Neural progenitor cell (in vitro differentiated cells): ENCODE measurements at regions not wholly inside any gene's neighbourhood (a gene's known extent, or its start where the extent isn't known, plus 50 kb on each side); places are given as distances from the start of the nearest gene placed in this dataset.

ENCODE experiments used
- DNase-seq: peaks from one replicate; pipeline ENCODE4 v3.0.0-alpha.2; 2016; ENCODE audit warnings: low spot score
- H2AFZ ChIP-seq: fragments of 200-600 bp; sonication (generic); replicated peaks from 2 replicates; pipeline ENCODE4 v1.6.1; 2016; ENCODE audit warnings: antibody characterized with exemption
- H3F3A ChIP-seq: fragments of 200-600 bp; sonication (generic); 2 replicates; pipeline ENCODE4 v1.6.1; 2016; ENCODE audit warnings: antibody characterized with exemption, low read depth
- H3K27ac ChIP-seq: fragments of 200-600 bp; sonication (generic); 2 replicates; pipeline ENCODE4 v1.5.1; 2016; ENCODE audit warnings: mild to moderate bottlenecking
- H3K27me3 ChIP-seq: fragments of 200-600 bp; sonication (generic); 2 replicates; pipeline ENCODE4 v1.6.1; 2016; ENCODE audit warnings: mild to moderate bottlenecking, moderate library complexity
- H3K36me3 ChIP-seq: fragments of 200-600 bp; sonication (generic); 2 replicates; pipeline ENCODE4 v1.5.1; 2016
- H3K4me1 ChIP-seq: fragments of 200-600 bp; sonication (generic); 2 replicates; pipeline ENCODE4 v1.6.1; 2016; ENCODE audit warnings: mixed run types
- H3K4me2 ChIP-seq: fragments of 200-600 bp; sonication (generic); 2 replicates; pipeline ENCODE4 v1.6.1; 2016
- H3K4me3 ChIP-seq: fragments of 200-600 bp; sonication (generic); 2 replicates; pipeline ENCODE4 v1.5.1; 2016
- H3K79me2 ChIP-seq: fragments of 200-600 bp; sonication (generic); 2 replicates; pipeline ENCODE4 v1.6.1; 2016; ENCODE audit warnings: low read depth
- H3K9ac ChIP-seq: fragments of 200-600 bp; sonication (generic); 2 replicates; pipeline ENCODE4 v1.6.1; 2016
- H3K9me3 ChIP-seq: fragments of 200-600 bp; sonication (generic); 2 replicates; pipeline ENCODE4 v1.5.1; 2016; ENCODE audit warnings: low read depth
- H4K20me1 ChIP-seq: fragments of 200-600 bp; sonication (generic); 2 replicates; pipeline ENCODE4 v1.6.1; 2016; ENCODE audit warnings: low read depth
- H3K27ac Mint-ChIP-seq: 3 replicates; pipeline ENCODE4 v1.8.0; 2021; ENCODE audit warnings: mixed read lengths
- H3K27me3 Mint-ChIP-seq: 2 replicates; pipeline ENCODE4 v1.8.0; 2022; ENCODE audit warnings: low read depth, mild to moderate bottlenecking, inconsistent platforms, moderate library complexity, mixed read lengths; ENCODE audit not compliant: insufficient read depth
- H3K36me3 Mint-ChIP-seq: 3 replicates; pipeline ENCODE4 v1.8.0; 2021; ENCODE audit warnings: mixed read lengths
- H3K4me1 Mint-ChIP-seq: 3 replicates; pipeline ENCODE4 v1.8.0; 2021; ENCODE audit warnings: mixed read lengths
- H3K4me3 Mint-ChIP-seq: 3 replicates; pipeline ENCODE4 v1.8.0; 2021; ENCODE audit warnings: mild to moderate bottlenecking, moderate library complexity, mixed read lengths
- H3K9me3 Mint-ChIP-seq: 3 replicates; pipeline ENCODE4 v1.8.0; 2020; ENCODE audit warnings: mixed read lengths
- EZH2 ChIP-seq: fragments of 200-600 bp; sonication (generic); IDR thresholded peaks from 2 replicates; pipeline ENCODE4 v1.6.1; 2017; ENCODE audit warnings: antibody characterized with exemption, mild to moderate bottlenecking, moderate library complexity
- EZH2phosphoT487 ChIP-seq: fragments of 200-600 bp; sonication (generic); IDR thresholded peaks from 2 replicates; pipeline ENCODE4 v1.6.1; 2017; ENCODE audit warnings: antibody characterized with exemption
- TF ChIP-seq, protein P1 (sequence below): fragments of 200-600 bp; sonication (generic); IDR thresholded peaks from 2 replicates; pipeline ENCODE4 v1.5.1; 2017; ENCODE audit warnings: antibody characterized with exemption, mild to moderate bottlenecking

DNA sequence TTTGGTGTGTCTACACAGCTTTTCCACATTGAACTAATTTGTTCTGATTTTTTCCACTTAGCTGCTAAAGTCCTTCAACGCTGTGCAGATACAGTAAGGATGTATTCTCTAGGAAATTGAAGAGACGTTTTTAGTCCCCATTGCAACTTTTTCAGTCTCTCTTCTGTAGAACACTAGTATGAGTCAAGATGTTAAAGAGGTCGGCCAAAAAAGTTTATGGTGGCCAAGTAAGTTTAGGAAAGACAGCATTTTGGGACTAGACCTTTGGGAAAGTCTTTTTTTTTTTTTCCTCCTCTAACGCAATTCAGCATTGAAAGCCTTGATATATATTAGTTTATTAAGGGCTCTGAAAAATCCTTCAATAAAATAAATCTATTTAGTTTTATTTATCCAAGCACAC is 243.5 kb upstream of the FBXL7 start:
- DNase-seq, result no peak
- Histone ChIP-seq H4K20me1 (no peaks in the 10 kb centered on the region), H3K9ac (no peak overlapping the region), H3K36me3 (no peaks in the 10 kb centered on the region), H3K4me3 (no peak overlapping the region), H3F3A (no peaks in the 10 kb centered on the region), H2AFZ (no peak overlapping the region), H3K27ac (no peak overlapping the region), H3K4me1 (no peaks in the 10 kb centered on the region), H3K27me3 (no peaks in the 10 kb centered on the region), H3K4me2 (no peak overlapping the region), H3K9me3 (no peaks in the 10 kb centered on the region), H3K79me2 (no peaks in the 10 kb centered on the region)
- Mint-ChIP-seq H3K27me3 (no peaks in the 10 kb centered on the region), H3K4me1 (peaks cover 12% of the 10 kb centered on the region), H3K27ac (no peak overlapping the region), H3K36me3 (no peaks in the 10 kb centered on the region), H3K9me3 (no peaks in the 10 kb centered on the region), H3K4me3 (no peak overlapping the region)
- TF ChIP-seq, protein P1, sequence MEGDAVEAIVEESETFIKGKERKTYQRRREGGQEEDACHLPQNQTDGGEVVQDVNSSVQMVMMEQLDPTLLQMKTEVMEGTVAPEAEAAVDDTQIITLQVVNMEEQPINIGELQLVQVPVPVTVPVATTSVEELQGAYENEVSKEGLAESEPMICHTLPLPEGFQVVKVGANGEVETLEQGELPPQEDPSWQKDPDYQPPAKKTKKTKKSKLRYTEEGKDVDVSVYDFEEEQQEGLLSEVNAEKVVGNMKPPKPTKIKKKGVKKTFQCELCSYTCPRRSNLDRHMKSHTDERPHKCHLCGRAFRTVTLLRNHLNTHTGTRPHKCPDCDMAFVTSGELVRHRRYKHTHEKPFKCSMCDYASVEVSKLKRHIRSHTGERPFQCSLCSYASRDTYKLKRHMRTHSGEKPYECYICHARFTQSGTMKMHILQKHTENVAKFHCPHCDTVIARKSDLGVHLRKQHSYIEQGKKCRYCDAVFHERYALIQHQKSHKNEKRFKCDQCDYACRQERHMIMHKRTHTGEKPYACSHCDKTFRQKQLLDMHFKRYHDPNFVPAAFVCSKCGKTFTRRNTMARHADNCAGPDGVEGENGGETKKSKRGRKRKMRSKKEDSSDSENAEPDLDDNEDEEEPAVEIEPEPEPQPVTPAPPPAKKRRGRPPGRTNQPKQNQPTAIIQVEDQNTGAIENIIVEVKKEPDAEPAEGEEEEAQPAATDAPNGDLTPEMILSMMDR, result no peak
- no peak for TF ChIP-seq EZH2
- TF ChIP-seq EZH2phosphoT487, result no peak

- H3K27me3 Mint-ChIP-seq, result no peaks in the 10 kb centered on the region
- no peaks in the 10 kb centered on the region for H3K36me3 Mint-ChIP-seq
- no peaks in the 10 kb centered on the region for H3F3A ChIP-seq
Measured at GRCh38 chr5:15255576-15255975, 244.4 kb upstream of the FBXL7 start.

GRCh38 chr5:15254607-15255006 is 245.4 kb upstream of the FBXL7 start:
- H3K27me3 ChIP-seq, result no peaks in the 10 kb centered on the region
- TF ChIP-seq, protein P1, result no peak
- TF ChIP-seq EZH2phosphoT487 (no peak), EZH2 (no peak)
- no peaks in the 10 kb centered on the region for H3K4me1 Mint-ChIP-seq

More at GRCh38 chr5:15255576-15255975, 244.4 kb upstream of the FBXL7 start:
- Histone ChIP-seq H3K79me2 (no peaks in the 10 kb centered on the region), H2AFZ (no peak overlapping the region), H3K9ac (no peak overlapping the region), H3K4me1 (no peaks in the 10 kb centered on the region), H3K27ac (no peak overlapping the region), H3K9me3 (no peaks in the 10 kb centered on the region), H3K4me3 (no peak overlapping the region), H3K4me2 (no peak overlapping the region), H3K36me3 (no peaks in the 10 kb centered on the region), H4K20me1 (no peaks in the 10 kb centered on the region), H3K27me3 (no peaks in the 10 kb centered on the region)
- Mint-ChIP-seq H3K4me1 (peaks cover 6% of the 10 kb centered on the region), H3K4me3 (no peak overlapping the region), H3K27ac (no peak overlapping the region), H3K9me3 (no peaks in the 10 kb centered on the region)
- DNase-seq, result no peak
- TF ChIP-seq, protein P1, result no peak
- TF ChIP-seq EZH2 (no peak), EZH2phosphoT487 (no peak)

GRCh38 chr5:15252331-15252730 is 247.6 kb upstream of the FBXL7 start:
- Mint-ChIP-seq H3K9me3 (no peaks in the 10 kb centered on the region), H3K4me3 (no peak overlapping the region), H3K27me3 (no peaks in the 10 kb centered on the region), H3K27ac (no peak overlapping the region), H3K4me1 (no peaks in the 10 kb centered on the region), H3K36me3 (no peaks in the 10 kb centered on the region)
- Histone ChIP-seq H3K4me3 (no peak overlapping the region), H3K79me2 (no peaks in the 10 kb centered on the region), H3K27ac (no peak overlapping the region), H3K9me3 (no peaks in the 10 kb centered on the region), H3K4me1 (no peaks in the 10 kb centered on the region), H3K27me3 (no peaks in the 10 kb centered on the region), H3K4me2 (no peak overlapping the region), H3K36me3 (no peaks in the 10 kb centered on the region), H2AFZ (no peak overlapping the region), H4K20me1 (no peaks in the 10 kb centered on the region), H3F3A (no peaks in the 10 kb centered on the region), H3K9ac (no peak overlapping the region)
- no peak for DNase-seq
- no peak for TF ChIP-seq EZH2phosphoT487
- TF ChIP-seq, protein P1, result no peak
- TF ChIP-seq EZH2, result no peak

More at GRCh38 chr5:15254607-15255006, 245.4 kb upstream of the FBXL7 start:
- no peaks in the 10 kb centered on the region for H3K4me1 ChIP-seq
- no peak overlapping the region for H3K4me2 ChIP-seq
- H3K4me3 ChIP-seq, result no peak overlapping the region
- no peaks in the 10 kb centered on the region for H3K79me2 ChIP-seq
- H3K27ac ChIP-seq, result no peak overlapping the region
- Mint-ChIP-seq H3K9me3 (no peaks in the 10 kb centered on the region), H3K36me3 (no peaks in the 10 kb centered on the region), H3K4me3 (no peak overlapping the region), H3K27me3 (no peaks in the 10 kb centered on the region), H3K27ac (no peak overlapping the region)
- H4K20me1 ChIP-seq, result no peaks in the 10 kb centered on the region
- no peak overlapping the region for H2AFZ ChIP-seq
- no peaks in the 10 kb centered on the region for H3F3A ChIP-seq
- DNase-seq, result no peak
- no peaks in the 10 kb centered on the region for H3K9me3 ChIP-seq
- H3K36me3 ChIP-seq, result no peaks in the 10 kb centered on the region
- H3K9ac ChIP-seq, result no peak overlapping the region
